ENCODE measurements at regions not wholly inside any gene's neighbourhood (a gene's known extent, or its start where the extent isn't known, plus 50 kb on each side); places are given as distances from the start of the nearest gene placed in this dataset.
"Not testable (repeated sequence)": the region's sequence is repeated elsewhere in the genome, so short reads cannot be mapped to it uniquely, and the experiment has no call there.

DNA sequence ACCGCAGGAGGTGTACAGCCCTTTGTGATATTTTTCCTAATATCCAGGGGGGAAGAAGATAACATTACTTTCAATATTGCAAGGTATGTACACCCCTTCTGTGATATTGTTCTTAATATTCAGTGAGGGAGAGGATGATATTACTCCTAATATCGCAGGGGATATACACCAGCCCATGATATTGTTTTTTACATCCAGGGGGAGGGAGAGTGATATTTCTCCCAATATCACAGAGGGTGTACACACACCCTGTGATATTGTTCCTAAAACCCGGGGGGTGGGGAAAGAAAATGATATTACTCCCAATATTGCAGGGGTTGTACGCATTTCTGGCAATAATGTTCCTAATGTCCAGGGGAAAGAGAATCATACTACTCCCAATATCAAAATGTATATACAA is 58.0 kb upstream of the SLC25A48 start:
- Mint-ChIP-seq H3K27me3 (no peaks in the 10 kb centered on the region), H3K9me3 (no peaks in the 10 kb centered on the region), H3K27ac (no peak overlapping the region), H3K4me1 (ENCODE audit: low read depth) (no peaks in the 10 kb centered on the region), H3K4me3 (no peak overlapping the region), H3K36me3 (ENCODE audit: low read depth) (no peaks in the 10 kb centered on the region)

- no peak overlapping the region for H3K27ac Mint-ChIP-seq
- H3K9me3 Mint-ChIP-seq, result peaks cover 5% of the 10 kb centered on the region
- H3K36me3 Mint-ChIP-seq (ENCODE audit: low read depth), result no peaks in the 10 kb centered on the region
- no peak overlapping the region for H3K4me3 Mint-ChIP-seq
- no peaks in the 10 kb centered on the region for H3K4me1 Mint-ChIP-seq (ENCODE audit: low read depth)
- no peaks in the 10 kb centered on the region for H3K27me3 Mint-ChIP-seq
Measured at GRCh38 chr5:135761746-135762145, 72.7 kb upstream of the SLC25A48 start.

DNA sequence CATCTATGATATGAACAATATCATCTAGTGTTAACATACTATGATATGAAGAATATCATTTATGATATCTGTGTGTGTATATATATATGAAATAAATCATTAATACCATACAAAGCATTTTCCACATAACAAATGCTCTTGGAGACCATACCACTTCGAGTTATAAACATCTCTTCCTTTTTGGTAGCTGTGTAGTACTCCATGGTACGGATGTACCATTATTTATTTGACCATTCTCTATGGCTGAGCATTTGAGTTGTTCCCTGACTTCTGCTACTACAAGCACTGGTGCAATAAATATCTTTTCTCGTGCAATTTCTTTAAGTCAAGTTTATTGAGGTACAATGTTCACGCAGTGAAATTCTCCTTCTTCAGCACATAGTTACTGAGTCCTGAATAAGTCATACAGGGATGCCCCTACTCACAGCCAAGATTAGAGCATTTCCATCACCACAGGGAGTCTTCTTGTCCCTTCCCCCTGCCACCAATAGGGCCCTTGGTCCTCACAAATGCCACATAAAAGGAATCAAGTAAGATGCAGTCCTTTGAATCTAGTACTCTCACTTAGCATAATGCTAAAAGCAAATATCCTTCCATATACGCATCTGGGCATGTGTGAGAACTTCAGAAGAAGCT is 75.2 kb upstream of the SLC25A48 start:
- Mint-ChIP-seq H3K9me3 (peaks cover 5% of the 10 kb centered on the region), H3K27ac (no peak overlapping the region), H3K36me3 (ENCODE audit: low read depth) (no peaks in the 10 kb centered on the region), H3K4me1 (ENCODE audit: low read depth) (no peaks in the 10 kb centered on the region), H3K27me3 (no peaks in the 10 kb centered on the region), H3K4me3 (no peak overlapping the region)

- Mint-ChIP-seq H3K4me3 (no peak overlapping the region), H3K4me1 (ENCODE audit: low read depth) (no peaks in the 10 kb centered on the region), H3K36me3 (ENCODE audit: low read depth) (no peaks in the 10 kb centered on the region), H3K27me3 (no peaks in the 10 kb centered on the region), H3K9me3 (no peaks in the 10 kb centered on the region), H3K27ac (no peak overlapping the region)
Measured at GRCh38 chr5:135753990-135754389, 80.5 kb upstream of the SLC25A48 start.

- Mint-ChIP-seq H3K27ac (no peak overlapping the region), H3K9me3 (no peaks in the 10 kb centered on the region), H3K4me1 (ENCODE audit: low read depth) (no peaks in the 10 kb centered on the region), H3K36me3 (ENCODE audit: low read depth) (no peaks in the 10 kb centered on the region), H3K27me3 (no peaks in the 10 kb centered on the region), H3K4me3 (no peak overlapping the region)
Measured at GRCh38 chr5:135750506-135750905, 84.0 kb upstream of the SLC25A48 start.

DNA sequence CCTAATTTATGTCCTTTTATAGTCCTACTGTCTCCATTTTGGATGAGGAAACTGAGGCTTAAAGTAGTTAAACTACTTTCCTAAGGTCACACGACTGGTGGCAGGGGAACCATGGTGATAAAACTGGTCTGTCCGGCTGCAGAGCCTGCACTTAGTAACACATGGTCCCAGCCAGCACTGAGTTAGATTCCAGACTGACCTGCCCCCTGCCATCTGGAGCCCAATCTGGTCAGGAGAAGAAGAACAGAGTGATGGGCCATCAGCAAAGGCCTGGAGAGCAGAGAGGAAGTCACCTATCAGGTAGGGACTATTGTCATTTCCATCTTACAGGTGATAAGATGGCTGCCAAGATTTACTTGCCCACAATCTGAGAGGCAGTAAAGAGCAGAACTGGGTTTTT is 86.6 kb upstream of the SLC25A48 start:
- Mint-ChIP-seq H3K27ac (no peak overlapping the region), H3K4me3 (no peak overlapping the region), H3K9me3 (no peaks in the 10 kb centered on the region), H3K36me3 (ENCODE audit: low read depth) (no peaks in the 10 kb centered on the region), H3K27me3 (no peaks in the 10 kb centered on the region), H3K4me1 (ENCODE audit: low read depth) (no peaks in the 10 kb centered on the region)

DNA sequence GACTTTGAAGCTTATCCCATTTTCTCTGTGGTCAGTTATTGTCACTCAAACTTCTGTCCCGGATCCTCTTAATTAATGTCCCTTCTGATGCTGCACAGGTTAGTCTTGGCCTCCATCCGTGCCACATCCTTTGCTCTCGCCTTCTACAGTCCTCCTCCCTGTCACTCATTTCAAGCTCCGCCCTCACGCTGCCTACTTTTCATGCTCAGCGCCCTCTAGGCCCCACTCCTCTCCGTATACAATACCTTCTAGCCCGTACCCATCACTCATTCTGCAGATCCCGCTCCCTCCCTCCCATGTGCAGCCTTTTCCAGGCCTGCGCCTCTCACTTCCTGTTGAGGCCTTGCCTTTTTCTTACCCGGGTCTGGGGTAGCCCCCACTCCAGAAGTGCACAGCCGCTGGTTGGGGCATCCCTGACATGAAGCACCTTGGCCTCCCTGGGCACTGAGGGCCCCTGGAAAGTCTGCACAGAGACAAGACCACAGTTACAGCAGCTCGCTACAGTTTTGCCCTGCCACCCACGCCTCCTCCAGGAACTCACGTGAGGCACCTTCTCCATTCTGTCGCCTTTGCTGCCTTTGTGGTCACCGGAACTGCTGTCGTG is 88.5 kb upstream of the SLC25A48 start:
- no peaks in the 10 kb centered on the region for H3K27me3 Mint-ChIP-seq
- H3K9me3 Mint-ChIP-seq, result no peaks in the 10 kb centered on the region
- H3K4me3 Mint-ChIP-seq, result no peak overlapping the region
- H3K4me1 Mint-ChIP-seq (ENCODE audit: low read depth), result no peaks in the 10 kb centered on the region
- no peak overlapping the region for H3K27ac Mint-ChIP-seq
- H3K36me3 Mint-ChIP-seq (ENCODE audit: low read depth), result no peaks in the 10 kb centered on the region

DNA sequence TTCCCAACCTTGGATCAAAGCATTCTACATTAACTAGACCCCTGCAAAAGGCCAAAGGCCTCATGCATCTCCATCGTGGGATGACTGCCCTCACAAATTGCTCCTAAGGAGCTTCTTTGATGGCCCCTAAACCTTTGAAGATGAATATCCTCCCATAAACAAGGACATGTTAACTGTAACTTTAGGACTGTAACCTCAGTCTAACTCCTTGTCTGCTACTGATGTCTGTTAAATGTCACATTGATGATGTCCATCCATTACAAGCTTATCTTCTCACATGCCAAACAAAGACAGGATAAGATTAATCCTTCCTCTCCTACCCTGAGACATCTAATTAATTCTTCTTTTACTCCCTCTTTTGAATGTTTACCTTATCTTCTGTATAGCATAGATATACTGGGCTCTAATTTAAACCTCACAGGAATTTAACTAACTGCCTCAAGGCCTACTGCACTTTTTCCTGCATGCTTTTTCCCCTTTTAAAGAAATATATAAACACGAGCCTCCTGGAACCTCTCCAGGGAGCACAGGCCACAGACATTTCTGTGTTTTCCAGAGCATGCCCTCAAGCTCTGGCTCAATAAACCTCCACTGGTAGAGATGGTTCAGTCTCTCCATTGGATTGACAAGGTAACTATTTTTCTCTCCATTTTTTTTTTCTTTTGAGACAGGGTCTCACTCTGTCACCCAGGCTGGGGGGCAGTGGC is 90.6 kb upstream of the SLC25A48 start:
- H3K4me1 Mint-ChIP-seq (ENCODE audit: low read depth), result no peaks in the 10 kb centered on the region
- no peaks in the 10 kb centered on the region for H3K27me3 Mint-ChIP-seq
- H3K4me3 Mint-ChIP-seq, result no peak overlapping the region
- H3K27ac Mint-ChIP-seq, result no peak overlapping the region
- H3K9me3 Mint-ChIP-seq, result no peaks in the 10 kb centered on the region
- H3K36me3 Mint-ChIP-seq (ENCODE audit: low read depth), result no peaks in the 10 kb centered on the region

DNA sequence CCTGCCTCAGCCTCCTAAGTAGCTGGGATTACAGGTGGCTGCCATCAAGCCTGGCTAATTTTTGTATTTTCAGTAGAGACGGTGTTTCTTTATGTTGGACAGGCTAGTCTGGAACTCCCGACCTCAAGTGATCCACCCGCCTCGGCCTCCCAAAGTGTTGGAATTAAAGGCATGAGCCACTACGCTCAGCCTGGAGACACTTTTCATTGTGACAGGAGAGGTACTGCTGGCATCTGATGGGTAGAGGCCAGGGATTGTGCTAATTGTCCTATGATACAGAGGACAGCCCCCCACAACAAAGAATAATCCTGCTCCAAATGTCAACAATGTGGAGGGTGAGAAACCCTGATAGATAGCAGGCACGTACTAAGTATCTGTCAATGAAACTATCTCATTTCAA is 91.3 kb upstream of the SLC25A48 start:
- no peaks in the 10 kb centered on the region for H3K4me1 Mint-ChIP-seq (ENCODE audit: low read depth)
- no peaks in the 10 kb centered on the region for H3K36me3 Mint-ChIP-seq (ENCODE audit: low read depth)
- H3K9me3 Mint-ChIP-seq, result no peaks in the 10 kb centered on the region
- no peak overlapping the region for H3K27ac Mint-ChIP-seq
- no peak overlapping the region for H3K4me3 Mint-ChIP-seq
- no peaks in the 10 kb centered on the region for H3K27me3 Mint-ChIP-seq

DNA sequence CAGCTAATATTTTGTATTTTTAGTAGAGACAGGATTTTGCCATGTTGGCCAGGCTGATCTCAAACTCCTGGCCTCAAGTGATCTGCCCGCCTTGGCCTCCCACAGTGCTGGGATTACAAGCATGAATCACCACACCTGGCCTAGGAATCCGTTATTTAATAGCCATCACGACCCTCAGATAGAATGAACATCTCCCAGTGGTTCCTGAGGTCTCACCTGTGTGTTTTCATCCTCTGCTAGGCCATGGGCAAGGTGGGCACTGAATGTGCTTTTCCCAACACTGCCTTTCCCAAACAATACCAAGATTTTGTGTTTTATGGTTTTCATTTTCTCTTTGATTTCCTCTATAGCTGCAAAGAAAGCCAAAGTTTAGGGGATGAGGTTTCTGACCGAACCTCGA is 92.2 kb upstream of the SLC25A48 start:
- not testable (repeated sequence) for H3K4me3 Mint-ChIP-seq; H3K36me3 Mint-ChIP-seq (ENCODE audit: low read depth); H3K9me3 Mint-ChIP-seq; H3K27me3 Mint-ChIP-seq; H3K4me1 Mint-ChIP-seq (ENCODE audit: low read depth); H3K27ac Mint-ChIP-seq

GRCh38 chr5:135741040-135741439 is 93.4 kb upstream of the SLC25A48 start:
- H3K4me3 Mint-ChIP-seq, result no peak overlapping the region

GRCh38 chr5:135740475-135740874 is 94.0 kb upstream of the SLC25A48 start:
- Mint-ChIP-seq H3K4me3 (no peak overlapping the region), H3K36me3 (ENCODE audit: low read depth) (no peaks in the 10 kb centered on the region), H3K27ac (no peak overlapping the region), H3K4me1 (ENCODE audit: low read depth) (no peaks in the 10 kb centered on the region), H3K27me3 (no peaks in the 10 kb centered on the region), H3K9me3 (no peaks in the 10 kb centered on the region)

More at GRCh38 chr5:135741040-135741439, 93.4 kb upstream of the SLC25A48 start:
- Mint-ChIP-seq H3K36me3 (ENCODE audit: low read depth) (no peaks in the 10 kb centered on the region), H3K4me1 (ENCODE audit: low read depth) (no peaks in the 10 kb centered on the region), H3K27me3 (no peaks in the 10 kb centered on the region), H3K9me3 (no peaks in the 10 kb centered on the region), H3K27ac (no peak overlapping the region)

DNA sequence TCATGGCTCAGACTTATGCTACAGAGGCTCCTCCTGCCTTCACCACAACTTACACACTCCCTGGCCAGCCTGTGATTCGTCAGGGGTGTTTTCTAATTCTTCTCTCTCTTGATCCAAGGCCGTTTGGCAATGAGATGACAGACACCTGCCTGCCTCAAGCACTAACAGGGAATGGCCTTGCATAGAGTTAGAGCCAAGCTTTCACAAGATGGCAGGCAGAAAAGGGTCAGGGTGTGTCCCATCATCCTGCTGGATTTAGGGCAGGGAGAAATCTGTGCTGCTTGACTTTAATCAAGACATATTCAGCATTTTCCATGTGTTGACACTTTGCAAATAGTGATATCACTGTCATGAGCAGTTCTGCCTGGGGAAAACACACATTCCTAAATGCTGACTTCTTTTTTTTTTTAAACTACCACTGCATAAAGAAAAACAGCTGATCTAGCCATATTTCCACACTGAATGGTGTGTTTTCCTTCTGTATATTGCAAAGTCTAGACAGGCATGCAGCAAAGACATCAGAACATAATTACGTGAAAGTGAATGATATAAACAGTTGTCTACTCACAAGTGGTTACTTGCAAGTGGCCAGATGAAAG is 95.0 kb upstream of the SLC25A48 start:
- Mint-ChIP-seq H3K9me3 (no peaks in the 10 kb centered on the region), H3K4me3 (no peak overlapping the region), H3K36me3 (ENCODE audit: low read depth) (no peaks in the 10 kb centered on the region), H3K27ac (no peak overlapping the region), H3K4me1 (ENCODE audit: low read depth) (no peaks in the 10 kb centered on the region), H3K27me3 (no peaks in the 10 kb centered on the region)

GRCh38 chr5:135738564-135738875 is 95.9 kb upstream of the SLC25A48 start:
- Mint-ChIP-seq H3K27ac (no peak overlapping the region), H3K4me3 (no peak overlapping the region), H3K36me3 (ENCODE audit: low read depth) (no peaks in the 10 kb centered on the region), H3K9me3 (no peaks in the 10 kb centered on the region), H3K27me3 (no peaks in the 10 kb centered on the region), H3K4me1 (ENCODE audit: low read depth) (no peaks in the 10 kb centered on the region)

- Mint-ChIP-seq H3K4me3 (no peak overlapping the region), H3K27me3 (no peaks in the 10 kb centered on the region), H3K36me3 (ENCODE audit: low read depth) (no peaks in the 10 kb centered on the region), H3K27ac (no peak overlapping the region), H3K4me1 (ENCODE audit: low read depth) (no peaks in the 10 kb centered on the region), H3K9me3 (no peaks in the 10 kb centered on the region)
Measured at GRCh38 chr5:135737701-135738563, 96.5 kb upstream of the SLC25A48 start.

Data from stimulated activated naive CD8-positive, alpha-beta T cell treated with anti-CD3 and anti-CD28 coated beads, Interleukin-15, Interleukin-2, amounts not matched to agents 100 ng/mL and 50 ng/mL, for 24 hours (primary cell).